GM21786 (cell line): ENCODE measurements at regions not wholly inside any gene's neighbourhood (a gene's known extent, or its start where the extent isn't known, plus 50 kb on each side); places are given as distances from the start of the nearest gene placed in this dataset.

Experiments
- ATAC-seq: cut with Tn5 transposase; IDR thresholded peaks from one replicate; pipeline ENCODE4 v1.9.1; 2021; ENCODE audit not compliant: unreplicated experiment

GRCh38 chr5:53361708-53362107 is 118.7 kb upstream of the FST start:
- ATAC-seq = no peak

- ATAC-seq = no peak
Observed at GRCh38 chr5:53362521-53362941, 117.9 kb upstream of the FST start.

GRCh38 chr5:53364061-53364460 is 116.4 kb upstream of the FST start:
- ATAC-seq = no peak

GRCh38 chr5:53366245-53366644 is 114.2 kb upstream of the FST start:
- no peak for ATAC-seq

- no peak for ATAC-seq
Observed at GRCh38 chr5:53367727-53368126, 112.7 kb upstream of the FST start.

GRCh38 chr5:53368516-53368915 is 111.9 kb upstream of the FST start:
- ATAC-seq = no peak

GRCh38 chr5:53368966-53369605 is 111.3 kb upstream of the FST start:
- ATAC-seq = no peak

GRCh38 chr5:53369681-53370080 is 110.7 kb upstream of the FST start:
- ATAC-seq = no peak

- ATAC-seq = no peak
Observed at GRCh38 chr5:53373451-53374158, 106.8 kb upstream of the FST start.

GRCh38 chr5:53376853-53377252 is 103.6 kb upstream of the FST start:
- ATAC-seq = no peak

GRCh38 chr5:53378190-53378589 is 102.2 kb upstream of the FST start:
- no peak for ATAC-seq

- ATAC-seq = no peak
Observed at GRCh38 chr5:53378590-53379247, 101.7 kb upstream of the FST start.

GRCh38 chr5:53386341-53386740 is 94.1 kb upstream of the FST start:
- ATAC-seq = no peak

- ATAC-seq = no peak
Observed at GRCh38 chr5:53389093-53389492, 91.3 kb upstream of the FST start.

GRCh38 chr5:53392073-53392472 is 88.4 kb upstream of the FST start:
- no peak for ATAC-seq

- no peak for ATAC-seq
Observed at GRCh38 chr5:53394808-53395207, 85.6 kb upstream of the FST start.

- no peak for ATAC-seq
Observed at GRCh38 chr5:53397141-53397757, 83.2 kb upstream of the FST start.

- no peak for ATAC-seq
Observed at GRCh38 chr5:53397845-53398244, 82.6 kb upstream of the FST start.

- no peak for ATAC-seq
Observed at GRCh38 chr5:53399926-53400697, 80.3 kb upstream of the FST start.

- no peak for ATAC-seq
Observed at GRCh38 chr5:53403291-53403690, 77.1 kb upstream of the FST start.

- ATAC-seq = no peak
Observed at GRCh38 chr5:53403758-53404157, 76.7 kb upstream of the FST start.
